Tibial nerve (tissue), 3 donors: ENCODE measurements at regions not wholly inside any gene's neighbourhood (a gene's known extent, or its start where the extent isn't known, plus 50 kb on each side); places are given as distances from the start of the nearest gene placed in this dataset.

ENCODE experiments used
- POLR2A ChIP-seq, 2 donors: fragments of 450-650 bp; IDR thresholded peaks; one replicate each; pipeline ENCODE4 v1.6.1; 2017; ENCODE audit warnings: antibody characterized with exemption in 2 of 2, mild to moderate bottlenecking in 2 of 2, moderate library complexity in 2 of 2
- TF ChIP-seq, protein P1 (sequence below), 5 experiments: fragments of 200-600 bp in 3 of 5; fragments of 450-650 bp in 2 of 5; sonication (generic) in 3 of 5; IDR thresholded peaks; one replicate each; pipeline ENCODE4 v1.5.1; 2016 to 2019; ENCODE audit warnings: antibody characterized with exemption in 5 of 5, mild to moderate bottlenecking in 3 of 5, moderate library complexity in 2 of 5

DNA sequence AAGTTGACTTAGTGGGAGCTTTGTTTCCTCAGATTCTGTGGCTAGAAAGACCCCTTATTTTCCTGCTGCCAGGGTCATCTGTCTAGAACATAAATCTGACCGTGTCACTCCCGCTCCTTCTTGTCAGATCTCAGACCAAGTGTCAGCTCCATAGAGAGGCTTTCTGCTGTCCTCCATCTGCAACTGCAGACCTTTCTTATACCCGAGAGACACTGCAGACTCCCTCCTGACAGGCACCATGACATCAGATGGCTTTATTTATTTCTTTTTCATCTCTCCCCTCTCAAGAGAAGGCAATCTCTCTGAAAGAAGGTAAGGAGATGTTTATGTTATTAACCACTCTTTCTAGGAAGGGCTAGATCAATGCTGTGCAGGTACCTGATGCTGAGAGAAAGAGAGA, 726.5 kb downstream of the UQCRFS1 start:
- TF ChIP-seq POLR2A (IDR thresholded peaks at IDR 0.05) = no peak
- TF ChIP-seq, protein P1, sequence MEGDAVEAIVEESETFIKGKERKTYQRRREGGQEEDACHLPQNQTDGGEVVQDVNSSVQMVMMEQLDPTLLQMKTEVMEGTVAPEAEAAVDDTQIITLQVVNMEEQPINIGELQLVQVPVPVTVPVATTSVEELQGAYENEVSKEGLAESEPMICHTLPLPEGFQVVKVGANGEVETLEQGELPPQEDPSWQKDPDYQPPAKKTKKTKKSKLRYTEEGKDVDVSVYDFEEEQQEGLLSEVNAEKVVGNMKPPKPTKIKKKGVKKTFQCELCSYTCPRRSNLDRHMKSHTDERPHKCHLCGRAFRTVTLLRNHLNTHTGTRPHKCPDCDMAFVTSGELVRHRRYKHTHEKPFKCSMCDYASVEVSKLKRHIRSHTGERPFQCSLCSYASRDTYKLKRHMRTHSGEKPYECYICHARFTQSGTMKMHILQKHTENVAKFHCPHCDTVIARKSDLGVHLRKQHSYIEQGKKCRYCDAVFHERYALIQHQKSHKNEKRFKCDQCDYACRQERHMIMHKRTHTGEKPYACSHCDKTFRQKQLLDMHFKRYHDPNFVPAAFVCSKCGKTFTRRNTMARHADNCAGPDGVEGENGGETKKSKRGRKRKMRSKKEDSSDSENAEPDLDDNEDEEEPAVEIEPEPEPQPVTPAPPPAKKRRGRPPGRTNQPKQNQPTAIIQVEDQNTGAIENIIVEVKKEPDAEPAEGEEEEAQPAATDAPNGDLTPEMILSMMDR (IDR thresholded peaks at IDR 0.05) = no peak
